GM18907 (cell line): ENCODE measurements at regions not wholly inside any gene's neighbourhood (a gene's known extent, or its start where the extent isn't known, plus 50 kb on each side); places are given as distances from the start of the nearest gene placed in this dataset.
"Not testable (repeated sequence)": the region's sequence is repeated elsewhere in the genome, so short reads cannot be mapped to it uniquely, and the experiment has no call there.

Experiments
- ATAC-seq: cut with Tn5 transposase; IDR thresholded peaks from one replicate; pipeline ENCODE4 v1.9.1; 2021; ENCODE audit warnings: mild to moderate bottlenecking, moderate library complexity; ENCODE audit not compliant: unreplicated experiment

GRCh38 chr4:53959343-53960120, 104.9 kb downstream of the CHIC2 start:
- ATAC-seq = no peak

GRCh38 chr4:53956454-53956853, 108.0 kb downstream of the CHIC2 start:
- ATAC-seq = no peak

GRCh38 chr4:53956053-53956452, 108.4 kb downstream of the CHIC2 start:
- ATAC-seq = no peak

- no peak for ATAC-seq
Measured at GRCh38 chr4:53951414-53951813, 113.0 kb downstream of the CHIC2 start.

GRCh38 chr4:53943345-53944085, 120.9 kb downstream of the CHIC2 start:
- ATAC-seq = no peak

GRCh38 chr4:53942712-53943111, 121.7 kb downstream of the CHIC2 start:
- ATAC-seq = no peak

GRCh38 chr4:53941331-53941730, 123.1 kb downstream of the CHIC2 start:
- no peak for ATAC-seq

- ATAC-seq = not testable (repeated sequence)
Measured at GRCh38 chr4:53939892-53940291, 124.5 kb downstream of the CHIC2 start.

GRCh38 chr4:53937918-53938317, 126.5 kb downstream of the CHIC2 start:
- no peak for ATAC-seq

GRCh38 chr4:53937327-53937726, 127.1 kb downstream of the CHIC2 start:
- ATAC-seq = no peak

GRCh38 chr4:53935780-53936179, 128.6 kb downstream of the CHIC2 start:
- no peak for ATAC-seq

GRCh38 chr4:53932796-53933610, 131.4 kb downstream of the CHIC2 start:
- no peak for ATAC-seq

GRCh38 chr4:53931461-53931961, 132.9 kb downstream of the CHIC2 start:
- no peak for ATAC-seq

- peak; percentile 78 for ATAC-seq
Measured at GRCh38 chr4:53929955-53930798, 134.2 kb downstream of the CHIC2 start.

GRCh38 chr4:53929311-53929710, 135.1 kb downstream of the CHIC2 start:
- ATAC-seq = no peak

- no peak for ATAC-seq
Measured at GRCh38 chr4:53928825-53929224, 135.6 kb downstream of the CHIC2 start.

GRCh38 chr4:53925050-53925605, 139.3 kb downstream of the CHIC2 start:
- no peak for ATAC-seq

GRCh38 chr4:53924333-53925049, 139.9 kb downstream of the CHIC2 start:
- ATAC-seq = no peak

GRCh38 chr4:53923921-53924320, 140.5 kb downstream of the CHIC2 start:
- no peak for ATAC-seq
